Cardiac fibroblast (primary cell): ENCODE measurements at regions not wholly inside any gene's neighbourhood (a gene's known extent, or its start where the extent isn't known, plus 50 kb on each side); places are given as distances from the start of the nearest gene placed in this dataset.

Experiments
- DNase-seq, 2 donors: peaks; one replicate each; pipeline versions ENCODE4 v3.0.0 to v3.0.0-alpha.2; 2010; ENCODE audit warnings: low read depth in 2 of 2
- H3K4me3 ChIP-seq, 2 donors: replicated peaks in 1 of 2; 1 replicate in 1 of 2; 2 replicates in 1 of 2; pipeline ENCODE4 v1.5.1; 2011; ENCODE audit warnings: low read depth in 2 of 2, low read length in 2 of 2, mild to moderate bottlenecking in 2 of 2, moderate library complexity in 1 of 2
- CTCF ChIP-seq: IDR thresholded peaks from one replicate; pipeline ENCODE4 v1.5.1; 2011; ENCODE audit warnings: low read depth, mild to moderate bottlenecking, low read length, inconsistent platforms

GRCh38 chr2:42877511-42877910 is 85.1 kb upstream of the HAAO start:
- no peak overlapping the region for H3K4me3 ChIP-seq
- no peak for TF ChIP-seq CTCF
- peak in 1 of 2 donors; percentile 60 for DNase-seq

DNA sequence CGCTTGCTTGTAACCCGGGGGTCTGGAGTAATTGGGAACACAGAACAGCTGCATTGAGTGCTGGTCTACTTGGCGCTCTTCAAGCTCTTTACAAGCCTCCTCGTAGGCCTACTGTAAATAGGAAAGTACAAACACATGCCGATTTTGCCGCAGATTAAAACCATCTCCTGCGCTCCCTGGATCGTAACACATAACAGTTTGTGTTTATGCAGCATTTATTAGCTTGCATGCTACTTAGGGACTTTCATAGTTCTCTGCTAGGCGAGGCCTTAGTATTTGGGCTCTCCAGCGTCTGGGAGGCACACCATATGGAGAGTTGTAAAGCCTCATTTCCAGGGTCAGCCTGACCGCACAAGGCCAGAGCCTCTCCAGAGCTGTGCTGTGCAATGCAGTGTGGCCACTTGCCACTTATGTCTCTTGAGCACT is 84.0 kb upstream of the HAAO start:
- no peak for TF ChIP-seq CTCF
- no peak overlapping the region for H3K4me3 ChIP-seq
- DNase-seq: no peak

DNA sequence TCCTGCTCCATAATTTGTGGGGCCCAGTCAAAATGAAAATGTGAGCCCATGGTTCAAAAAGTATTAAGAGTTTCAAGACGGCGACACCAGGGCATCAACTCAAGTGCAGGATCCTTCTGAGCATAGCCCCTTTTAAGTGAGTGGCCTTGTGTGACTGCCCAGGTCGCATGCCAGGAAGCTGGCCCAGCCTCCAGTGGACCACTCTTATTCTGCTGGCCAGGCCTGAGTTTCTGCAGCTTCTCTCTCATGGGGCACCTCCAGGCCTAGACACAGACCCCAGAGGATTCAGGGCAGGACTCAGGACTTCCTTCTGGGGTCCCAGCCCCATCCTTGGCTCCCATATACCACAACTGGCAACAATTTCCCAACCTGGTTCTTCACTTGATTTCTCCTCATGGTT is 83.5 kb upstream of the HAAO start:
- no peak for DNase-seq
- no peak overlapping the region for H3K4me3 ChIP-seq
- no peak for TF ChIP-seq CTCF

- peak in 1 of 2 donors; percentile 82 for DNase-seq
- H3K4me3 ChIP-seq: no peak overlapping the region
- no peak for TF ChIP-seq CTCF
These were observed 82.8 kb upstream of the HAAO start for GRCh38 chr2:42874949-42875801.

DNA sequence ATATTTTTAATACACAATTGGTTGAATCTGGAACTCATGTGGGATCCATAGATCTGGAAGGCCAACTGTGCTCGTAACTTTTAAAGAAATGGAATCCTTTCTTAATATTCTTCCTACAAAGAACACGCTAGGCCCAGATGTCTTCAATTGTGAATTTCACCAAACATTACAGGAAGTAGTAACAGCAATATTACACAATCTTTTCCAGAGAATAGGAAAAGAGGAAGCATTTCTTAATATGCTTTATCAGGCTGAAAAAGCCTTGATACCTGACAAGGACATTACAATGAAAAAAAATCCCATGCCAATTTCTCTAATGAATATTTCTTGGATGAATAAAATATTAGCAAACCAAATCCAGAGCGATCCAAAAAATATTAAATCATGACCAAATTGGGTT is 80.3 kb upstream of the HAAO start:
- DNase-seq: peak; percentile 60 to 85
- no peak for TF ChIP-seq CTCF

DNA sequence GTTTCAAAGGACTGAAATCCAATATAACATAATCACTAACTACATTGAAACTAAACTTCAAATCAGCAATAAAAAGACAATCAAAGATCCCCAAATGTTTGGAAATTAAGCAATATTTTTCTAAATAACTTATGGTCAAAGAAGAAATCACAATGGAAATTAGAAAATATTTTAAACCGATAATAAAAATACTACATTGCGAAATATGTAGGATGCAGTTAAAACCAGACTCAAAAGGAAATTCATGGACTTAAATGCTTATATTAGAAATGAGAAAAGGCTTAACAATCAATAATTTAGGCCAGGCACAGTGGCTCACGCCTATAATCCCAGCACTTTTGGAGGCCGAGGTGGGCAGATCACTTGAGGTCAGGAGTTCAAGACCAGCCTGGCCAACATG is 79.0 kb upstream of the HAAO start:
- no peak for TF ChIP-seq CTCF
- no peak overlapping the region for H3K4me3 ChIP-seq
- DNase-seq: no peak

More for the DNA sequence above, 80.3 kb upstream of the HAAO start:
- no peak overlapping the region for H3K4me3 ChIP-seq
